Prostate gland (tissue), 2 donors: ENCODE measurements at regions not wholly inside any gene's neighbourhood (a gene's known extent, or its start where the extent isn't known, plus 50 kb on each side); places are given as distances from the start of the nearest gene placed in this dataset.
"Not testable (repeated sequence)": the region's sequence is repeated elsewhere in the genome, so short reads cannot be mapped to it uniquely, and the experiment has no call there.

Experiments
- DNase-seq: peaks from one replicate; pipeline ENCODE4 v3.0.0-alpha.2; 2019; ENCODE audit warnings: low spot score
- H3K27ac ChIP-seq, 2 donors: fragments of 200-600 bp; sonication (generic); 2 replicates each; pipeline ENCODE4 v1.5.1; 2017 to 2019
- H3K27me3 ChIP-seq: fragments of 200-600 bp; sonication (generic); replicated peaks from 2 replicates; pipeline ENCODE4 v1.5.1; 2019; ENCODE audit not compliant: insufficient read depth
- H3K36me3 ChIP-seq, 2 donors: fragments of 200-600 bp; sonication (generic); 1 replicate in 1 of 2; 2 replicates in 1 of 2; pipeline versions ENCODE4 v1.5.1 to v1.8.1; 2017 to 2019
- H3K4me1 ChIP-seq: fragments of 200-600 bp; sonication (generic); replicated peaks from 2 replicates; pipeline ENCODE4 v1.5.1; 2019
- H3K4me3 ChIP-seq, 2 donors: fragments of 200-600 bp; sonication (generic); 2 replicates each; pipeline ENCODE4 v1.5.1; 2017 to 2019
- H3K9me3 ChIP-seq: fragments of 200-600 bp; sonication (generic); 2 replicates; pipeline ENCODE4 v1.5.1; 2017
- CTCF ChIP-seq, 4 experiments: fragments of 200-600 bp in 2 of 4; fragments of 450-650 bp in 2 of 4; sonication (generic) in 2 of 4; IDR thresholded peaks; 1 replicate in 3 of 4; 2 replicates in 1 of 4; pipeline ENCODE4 v1.5.1; 2016 to 2019; ENCODE audit warnings: antibody characterized with exemption in 4 of 4, mild to moderate bottlenecking in 2 of 4, moderate library complexity in 2 of 4
- POLR2A ChIP-seq: fragments of 450-650 bp; IDR thresholded peaks from one replicate; pipeline ENCODE4 v1.6.1; 2016; ENCODE audit warnings: antibody characterized with exemption, mild to moderate bottlenecking
- POLR2AphosphoS5 ChIP-seq: sonication (generic); formaldehyde crosslinking; IDR thresholded peaks from one replicate; pipeline ENCODE4 v1.6.1; 2017; ENCODE audit warnings: antibody characterized with exemption
- WGBS: methylation state at CpG from one replicate; pipeline ENCODE4 v1.1.5; 2018; 5-methylcytosine and 5-hydroxymethylcytosine counted together
- intact Hi-C: fragments of 100-400 bp; cut with DNase I; formaldehyde crosslinking; loops from one replicate; pipeline ENCODE4 v1.14.2; 2022

GRCh38 chr11:81963018-81963417 lies 770.6 kb downstream of the FAM181B start:
- Histone ChIP-seq H3K4me3 (no peak overlapping the region), H3K27me3 (no peaks in the 10 kb centered on the region), H3K9me3 (no peaks in the 10 kb centered on the region), H3K4me1 (no peaks in the 10 kb centered on the region), H3K27ac (no peak overlapping the region), H3K36me3 (no peaks in the 10 kb centered on the region)
- 44% methylated on average over 3 of the region's 3 CpGs for WGBS
- no peak for DNase-seq
- TF ChIP-seq POLR2A (no peak), POLR2AphosphoS5 (no peak), CTCF (IDR thresholded peaks at IDR 0.05) (peak in 2 of 4 experiments; percentile 6 to 11)
- intact Hi-C loops = no loop called here

GRCh38 chr11:81960443-81960842 lies 773.2 kb downstream of the FAM181B start:
- Histone ChIP-seq H3K27me3 (no peaks in the 10 kb centered on the region), H3K36me3 (no peaks in the 10 kb centered on the region), H3K4me3 (no peak overlapping the region), H3K27ac (no peak overlapping the region), H3K4me1 (no peaks in the 10 kb centered on the region), H3K9me3 (no peaks in the 10 kb centered on the region)
- no peak for DNase-seq
- 17% methylated on average over 3 of the region's 3 CpGs for WGBS
- intact Hi-C loops = no loop called here
- TF ChIP-seq POLR2A (no peak), POLR2AphosphoS5 (no peak), CTCF (IDR thresholded peaks at IDR 0.05) (no peak)

GRCh38 chr11:81959341-81959740 lies 774.3 kb downstream of the FAM181B start:
- 48% methylated on average over 2 of the region's 2 CpGs for WGBS
- H3K4me1 ChIP-seq = no peaks in the 10 kb centered on the region
- no peaks in the 10 kb centered on the region for H3K9me3 ChIP-seq
- no peak overlapping the region for H3K27ac ChIP-seq
- no peak for DNase-seq
- no peaks in the 10 kb centered on the region for H3K36me3 ChIP-seq
- H3K4me3 ChIP-seq = no peak overlapping the region
- intact Hi-C loops = no loop called here
- H3K27me3 ChIP-seq = no peaks in the 10 kb centered on the region
- TF ChIP-seq POLR2A = no peak
- no peak for TF ChIP-seq CTCF (IDR thresholded peaks at IDR 0.05)
- no peak for TF ChIP-seq POLR2AphosphoS5

- H3K27ac ChIP-seq, intact Hi-C loops, DNase-seq, H3K27me3 ChIP-seq, H3K4me3 ChIP-seq, H3K9me3 ChIP-seq, H3K4me1 ChIP-seq, H3K36me3 ChIP-seq: not testable (repeated sequence)
- 95% methylated on average over 6 of the region's 6 CpGs for WGBS
Observed at GRCh38 chr11:81954301-81954700, 779.4 kb downstream of the FAM181B start.

- intact Hi-C loops = no loop called here
- WGBS = 83% methylated on average over 3 of the region's 3 CpGs
- no peaks in the 10 kb centered on the region for H3K36me3 ChIP-seq
- DNase-seq = no peak
- H3K4me3 ChIP-seq = no peak overlapping the region
- H3K27me3 ChIP-seq = no peaks in the 10 kb centered on the region
- TF ChIP-seq CTCF (IDR thresholded peaks at IDR 0.05) = no peak
- no peak for TF ChIP-seq POLR2AphosphoS5
- no peak for TF ChIP-seq POLR2A
- H3K9me3 ChIP-seq = no peaks in the 10 kb centered on the region
- no peaks in the 10 kb centered on the region for H3K4me1 ChIP-seq
- no peak overlapping the region for H3K27ac ChIP-seq
Observed at GRCh38 chr11:81946831-81947230, 786.8 kb downstream of the FAM181B start.
